ENCODE measurements at regions not wholly inside any gene's neighbourhood (a gene's known extent, or its start where the extent isn't known, plus 50 kb on each side); places are given as distances from the start of the nearest gene placed in this dataset.

DNA sequence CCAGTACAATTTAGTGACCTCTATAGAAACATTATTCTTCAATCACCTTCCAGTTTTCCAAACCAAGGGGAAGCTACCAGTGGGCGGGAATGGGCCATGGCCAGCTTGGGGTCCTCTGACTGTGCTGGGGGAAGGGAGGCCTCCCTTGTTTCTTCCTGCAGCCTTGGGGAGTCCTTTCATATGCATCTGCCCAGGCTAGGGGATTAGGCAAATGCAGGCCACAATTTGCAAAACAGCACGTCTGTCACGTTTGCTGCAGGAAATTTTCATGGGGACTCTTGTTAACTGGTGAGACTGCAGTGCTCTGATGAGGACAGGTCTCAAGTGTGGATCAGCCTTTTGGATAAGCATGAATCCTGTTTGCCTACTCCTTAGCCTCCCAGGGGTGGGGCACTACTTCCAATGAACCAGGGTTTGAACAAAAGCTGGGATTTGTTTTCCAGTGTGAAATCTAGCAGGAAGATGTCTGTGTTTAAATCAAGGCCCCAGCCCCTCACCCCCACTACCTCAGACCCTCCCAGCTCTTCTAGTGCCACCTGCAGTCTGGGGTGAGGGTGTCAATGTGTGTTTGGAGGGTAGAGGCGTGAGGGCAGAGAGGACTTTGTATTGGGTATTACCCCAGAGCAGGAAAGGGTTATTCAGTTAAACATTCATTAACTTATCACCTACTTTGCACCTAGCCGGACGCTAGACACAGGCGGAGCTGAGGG is 219.9 kb downstream of the OPA1 start:
- Histone ChIP-seq H3K4me3 (ENCODE audit: low read depth, low read length) (no peak overlapping the region), H3K4me1 (ENCODE audit: control insufficient read depth, insufficient read depth, low read length) (no peaks in the 10 kb centered on the region; the same call in 1 of the 2 replicates)

DNA sequence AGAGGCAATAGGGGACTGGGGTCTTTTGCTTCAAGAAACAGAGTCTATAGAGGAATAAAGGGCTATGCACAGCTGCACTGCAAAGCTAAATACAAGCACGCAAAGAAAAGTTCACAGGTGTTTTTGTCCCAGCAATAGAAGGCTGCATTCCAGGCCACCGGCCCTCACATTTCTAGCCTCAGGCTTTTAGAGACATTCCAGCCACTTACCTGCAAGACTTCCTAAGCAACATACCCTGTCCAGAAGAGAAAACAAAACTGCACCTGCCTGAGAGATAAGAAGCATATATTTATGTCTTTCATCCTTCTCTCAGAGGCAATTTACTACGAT is 220.5 kb downstream of the OPA1 start:
- ChIA-PET CTCF (interaction anchor here (0.6 kb wide), 1 partner anchor 123 kb away, joined by 4 read pairs; no protein-coding TSS in a partner anchor), POLR2A (no interaction called here)
- Histone ChIP-seq H3K4me3 (ENCODE audit: low read depth, low read length) (no peak overlapping the region), H3K27ac (ENCODE audit: extremely low read depth, low read depth, low read length) (no peak overlapping the region), H3K4me1 (ENCODE audit: control insufficient read depth, insufficient read depth, low read length) (no peaks in the 10 kb centered on the region), H3K9me3 (ENCODE audit: control insufficient read depth, insufficient read depth, low read depth, low read length) (no peaks in the 10 kb centered on the region), H3K36me3 (ENCODE audit: control insufficient read depth in 2 of 2, insufficient read depth in 1 of 2, low read length in 2 of 2) (no peaks in the 10 kb centered on the region)
- no peak for TF ChIP-seq ZNF2 (tag by site-specific recombination; IDR thresholded peaks at IDR 0.05)
- no peak for TF ChIP-seq ZNF792 (tag by site-specific recombination; IDR thresholded peaks at IDR 0.05)
- TF ChIP-seq ZNF510 (tag by site-specific recombination; IDR thresholded peaks at IDR 0.05; ENCODE audit: insufficient replicate concordance): no peak
- no peak for TF ChIP-seq FEZF1 (tag by site-specific recombination; IDR thresholded peaks at IDR 0.05)
- TF ChIP-seq ZNF416 (tag by site-specific recombination; IDR thresholded peaks at IDR 0.05): no peak
- TF ChIP-seq, protein P1, sequence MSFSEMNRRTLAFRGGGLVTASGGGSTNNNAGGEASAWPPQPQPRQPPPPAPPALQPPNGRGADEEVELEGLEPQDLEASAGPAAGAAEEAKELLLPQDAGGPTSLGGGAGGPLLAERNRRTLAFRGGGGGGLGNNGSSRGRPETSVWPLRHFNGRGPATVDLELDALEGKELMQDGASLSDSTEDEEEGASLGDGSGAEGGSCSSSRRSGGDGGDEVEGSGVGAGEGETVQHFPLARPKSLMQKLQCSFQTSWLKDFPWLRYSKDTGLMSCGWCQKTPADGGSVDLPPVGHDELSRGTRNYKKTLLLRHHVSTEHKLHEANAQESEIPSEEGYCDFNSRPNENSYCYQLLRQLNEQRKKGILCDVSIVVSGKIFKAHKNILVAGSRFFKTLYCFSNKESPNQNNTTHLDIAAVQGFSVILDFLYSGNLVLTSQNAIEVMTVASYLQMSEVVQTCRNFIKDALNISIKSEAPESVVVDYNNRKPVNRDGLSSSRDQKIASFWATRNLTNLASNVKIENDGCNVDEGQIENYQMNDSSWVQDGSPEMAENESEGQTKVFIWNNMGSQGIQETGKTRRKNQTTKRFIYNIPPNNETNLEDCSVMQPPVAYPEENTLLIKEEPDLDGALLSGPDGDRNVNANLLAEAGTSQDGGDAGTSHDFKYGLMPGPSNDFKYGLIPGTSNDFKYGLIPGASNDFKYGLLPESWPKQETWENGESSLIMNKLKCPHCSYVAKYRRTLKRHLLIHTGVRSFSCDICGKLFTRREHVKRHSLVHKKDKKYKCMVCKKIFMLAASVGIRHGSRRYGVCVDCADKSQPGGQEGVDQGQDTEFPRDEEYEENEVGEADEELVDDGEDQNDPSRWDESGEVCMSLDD (tag by site-specific recombination; IDR thresholded peaks at IDR 0.05): no peak
- TF ChIP-seq ZBTB17 (tag by site-specific recombination; IDR thresholded peaks at IDR 0.05): no peak
- TF ChIP-seq ZNF302 (tag by site-specific recombination; IDR thresholded peaks at IDR 0.05; ENCODE audit: low read depth): no peak
- TF ChIP-seq ZFHX2 (tag by site-specific recombination; conservative IDR thresholded peaks at IDR 0.05): no peak
- no peak for TF ChIP-seq ZNF23 (tag by site-specific recombination; IDR thresholded peaks at IDR 0.05; ENCODE audit: borderline replicate concordance)
- no peak for TF ChIP-seq ZNF596 (tag by site-specific recombination; IDR thresholded peaks at IDR 0.05)
- TF ChIP-seq, protein P2, sequence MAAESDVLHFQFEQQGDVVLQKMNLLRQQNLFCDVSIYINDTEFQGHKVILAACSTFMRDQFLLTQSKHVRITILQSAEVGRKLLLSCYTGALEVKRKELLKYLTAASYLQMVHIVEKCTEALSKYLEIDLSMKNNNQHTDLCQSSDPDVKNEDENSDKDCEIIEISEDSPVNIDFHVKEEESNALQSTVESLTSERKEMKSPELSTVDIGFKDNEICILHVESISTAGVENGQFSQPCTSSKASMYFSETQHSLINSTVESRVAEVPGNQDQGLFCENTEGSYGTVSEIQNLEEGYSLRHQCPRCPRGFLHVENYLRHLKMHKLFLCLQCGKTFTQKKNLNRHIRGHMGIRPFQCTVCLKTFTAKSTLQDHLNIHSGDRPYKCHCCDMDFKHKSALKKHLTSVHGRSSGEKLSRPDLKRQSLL (tag by site-specific recombination; IDR thresholded peaks at IDR 0.05): no peak
- TF ChIP-seq, protein P3, sequence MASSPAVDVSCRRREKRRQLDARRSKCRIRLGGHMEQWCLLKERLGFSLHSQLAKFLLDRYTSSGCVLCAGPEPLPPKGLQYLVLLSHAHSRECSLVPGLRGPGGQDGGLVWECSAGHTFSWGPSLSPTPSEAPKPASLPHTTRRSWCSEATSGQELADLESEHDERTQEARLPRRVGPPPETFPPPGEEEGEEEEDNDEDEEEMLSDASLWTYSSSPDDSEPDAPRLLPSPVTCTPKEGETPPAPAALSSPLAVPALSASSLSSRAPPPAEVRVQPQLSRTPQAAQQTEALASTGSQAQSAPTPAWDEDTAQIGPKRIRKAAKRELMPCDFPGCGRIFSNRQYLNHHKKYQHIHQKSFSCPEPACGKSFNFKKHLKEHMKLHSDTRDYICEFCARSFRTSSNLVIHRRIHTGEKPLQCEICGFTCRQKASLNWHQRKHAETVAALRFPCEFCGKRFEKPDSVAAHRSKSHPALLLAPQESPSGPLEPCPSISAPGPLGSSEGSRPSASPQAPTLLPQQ (tag by site-specific recombination; IDR thresholded peaks at IDR 0.05): no peak
- no peak for TF ChIP-seq ZNF549 (tag by site-specific recombination; IDR thresholded peaks at IDR 0.05)
- no peak for TF ChIP-seq SETDB1 (IDR thresholded peaks at IDR 0.05; ENCODE audit: insufficient read length, low read length)

More for the DNA sequence above, 219.9 kb downstream of the OPA1 start:
- ChIA-PET POLR2A (no interaction called here), CTCF (interaction anchor here (0.6 to 0.7 kb wide), 2 partner anchors 89 to 123 kb away, joined by 3 to 4 read pairs; no protein-coding TSS in a partner anchor)
- Histone ChIP-seq H3K27ac (ENCODE audit: extremely low read depth, low read depth, low read length) (no peak overlapping the region), H3K36me3 (ENCODE audit: control insufficient read depth in 2 of 2, insufficient read depth in 1 of 2, low read length in 2 of 2) (no peaks in the 10 kb centered on the region), H3K9me3 (ENCODE audit: control insufficient read depth, insufficient read depth, low read depth, low read length) (no peaks in the 10 kb centered on the region)
- TF ChIP-seq, protein P4, sequence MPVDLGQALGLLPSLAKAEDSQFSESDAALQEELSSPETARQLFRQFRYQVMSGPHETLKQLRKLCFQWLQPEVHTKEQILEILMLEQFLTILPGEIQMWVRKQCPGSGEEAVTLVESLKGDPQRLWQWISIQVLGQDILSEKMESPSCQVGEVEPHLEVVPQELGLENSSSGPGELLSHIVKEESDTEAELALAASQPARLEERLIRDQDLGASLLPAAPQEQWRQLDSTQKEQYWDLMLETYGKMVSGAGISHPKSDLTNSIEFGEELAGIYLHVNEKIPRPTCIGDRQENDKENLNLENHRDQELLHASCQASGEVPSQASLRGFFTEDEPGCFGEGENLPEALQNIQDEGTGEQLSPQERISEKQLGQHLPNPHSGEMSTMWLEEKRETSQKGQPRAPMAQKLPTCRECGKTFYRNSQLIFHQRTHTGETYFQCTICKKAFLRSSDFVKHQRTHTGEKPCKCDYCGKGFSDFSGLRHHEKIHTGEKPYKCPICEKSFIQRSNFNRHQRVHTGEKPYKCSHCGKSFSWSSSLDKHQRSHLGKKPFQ (tag by site-specific recombination; IDR thresholded peaks at IDR 0.05): no peak
- TF ChIP-seq ZNF785 (tag by site-specific recombination; IDR thresholded peaks at IDR 0.05) (no peak), ZNF664 (tag by site-specific recombination; IDR thresholded peaks at IDR 0.05) (no peak), ZEB2 (tag by site-specific recombination; IDR thresholded peaks at IDR 0.05) (no peak), KLF9 (tag by site-specific recombination; IDR thresholded peaks at IDR 0.05; ENCODE audit: low read depth) (no peak), TCF7L2 (IDR thresholded peaks at IDR 0.05; ENCODE audit: borderline replicate concordance, low read depth, low read length) (no peak)
- TF ChIP-seq, protein P5, sequence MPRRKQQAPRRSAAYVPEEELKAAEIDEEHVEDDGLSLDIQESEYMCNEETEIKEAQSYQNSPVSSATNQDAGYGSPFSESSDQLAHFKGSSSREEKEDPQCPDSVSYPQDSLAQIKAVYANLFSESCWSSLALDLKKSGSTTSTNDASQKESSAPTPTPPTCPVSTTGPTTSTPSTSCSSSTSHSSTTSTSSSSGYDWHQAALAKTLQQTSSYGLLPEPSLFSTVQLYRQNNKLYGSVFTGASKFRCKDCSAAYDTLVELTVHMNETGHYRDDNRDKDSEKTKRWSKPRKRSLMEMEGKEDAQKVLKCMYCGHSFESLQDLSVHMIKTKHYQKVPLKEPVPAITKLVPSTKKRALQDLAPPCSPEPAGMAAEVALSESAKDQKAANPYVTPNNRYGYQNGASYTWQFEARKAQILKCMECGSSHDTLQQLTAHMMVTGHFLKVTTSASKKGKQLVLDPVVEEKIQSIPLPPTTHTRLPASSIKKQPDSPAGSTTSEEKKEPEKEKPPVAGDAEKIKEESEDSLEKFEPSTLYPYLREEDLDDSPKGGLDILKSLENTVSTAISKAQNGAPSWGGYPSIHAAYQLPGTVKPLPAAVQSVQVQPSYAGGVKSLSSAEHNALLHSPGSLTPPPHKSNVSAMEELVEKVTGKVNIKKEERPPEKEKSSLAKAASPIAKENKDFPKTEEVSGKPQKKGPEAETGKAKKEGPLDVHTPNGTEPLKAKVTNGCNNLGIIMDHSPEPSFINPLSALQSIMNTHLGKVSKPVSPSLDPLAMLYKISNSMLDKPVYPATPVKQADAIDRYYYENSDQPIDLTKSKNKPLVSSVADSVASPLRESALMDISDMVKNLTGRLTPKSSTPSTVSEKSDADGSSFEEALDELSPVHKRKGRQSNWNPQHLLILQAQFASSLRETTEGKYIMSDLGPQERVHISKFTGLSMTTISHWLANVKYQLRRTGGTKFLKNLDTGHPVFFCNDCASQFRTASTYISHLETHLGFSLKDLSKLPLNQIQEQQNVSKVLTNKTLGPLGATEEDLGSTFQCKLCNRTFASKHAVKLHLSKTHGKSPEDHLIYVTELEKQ (tag by site-specific recombination; IDR thresholded peaks at IDR 0.05; ENCODE audit: borderline replicate concordance): no peak
- TF ChIP-seq, protein P3 (tag by site-specific recombination; IDR thresholded peaks at IDR 0.05): no peak

Measured in HEK293 (cell line).